GM12873 (cell line): ENCODE measurements at regions not wholly inside any gene's neighbourhood (a gene's known extent, or its start where the extent isn't known, plus 50 kb on each side); places are given as distances from the start of the nearest gene placed in this dataset.

ENCODE experiments used
- CTCF ChIP-seq: IDR thresholded peaks from 2 replicates; pipeline ENCODE4 v1.5.1; 2012; ENCODE audit warnings: low read depth, mild to moderate bottlenecking, moderate library complexity, low read length, control low read depth; ENCODE audit not compliant: insufficient read depth; ENCODE audit errors: missing control alignments

- no peak for TF ChIP-seq CTCF
These were observed 81.9 kb upstream of the AKT3 start for GRCh38 chr1:243931957-243932356.

GRCh38 chr1:243930822-243931671, 81.0 kb upstream of the AKT3 start:
- no peak for TF ChIP-seq CTCF

GRCh38 chr1:243927381-243927780, 77.3 kb upstream of the AKT3 start:
- TF ChIP-seq CTCF: no peak

GRCh38 chr1:243926803-243927245, 76.8 kb upstream of the AKT3 start:
- no peak for TF ChIP-seq CTCF

- no peak for TF ChIP-seq CTCF
These were observed 76.3 kb upstream of the AKT3 start for GRCh38 chr1:243926299-243926698.

GRCh38 chr1:243924588-243925349, 74.7 kb upstream of the AKT3 start:
- TF ChIP-seq CTCF: no peak

GRCh38 chr1:243924188-243924587, 74.1 kb upstream of the AKT3 start:
- no peak for TF ChIP-seq CTCF
